Activated CD8-positive, alpha-beta memory T cell treated with anti-CD3 and anti-CD28 coated beads for 48 hours (primary cell): ENCODE measurements at regions not wholly inside any gene's neighbourhood (a gene's known extent, or its start where the extent isn't known, plus 50 kb on each side); places are given as distances from the start of the nearest gene placed in this dataset.
"Not testable (repeated sequence)": the region's sequence is repeated elsewhere in the genome, so short reads cannot be mapped to it uniquely, and the experiment has no call there.

Source experiments
- DNase-seq, 3 experiments: peaks; one replicate each; pipeline ENCODE4 v3.0.0-alpha.2; 2020; ENCODE audit warnings: low read depth in 2 of 3, low spot score in 2 of 3

- DNase-seq, result no peak
These were observed 114.5 kb upstream of the RBPJ start for GRCh38 chr4:26206339-26206738.

GRCh38 chr4:26206999-26207398, 113.8 kb upstream of the RBPJ start:
- DNase-seq, result no peak

DNA sequence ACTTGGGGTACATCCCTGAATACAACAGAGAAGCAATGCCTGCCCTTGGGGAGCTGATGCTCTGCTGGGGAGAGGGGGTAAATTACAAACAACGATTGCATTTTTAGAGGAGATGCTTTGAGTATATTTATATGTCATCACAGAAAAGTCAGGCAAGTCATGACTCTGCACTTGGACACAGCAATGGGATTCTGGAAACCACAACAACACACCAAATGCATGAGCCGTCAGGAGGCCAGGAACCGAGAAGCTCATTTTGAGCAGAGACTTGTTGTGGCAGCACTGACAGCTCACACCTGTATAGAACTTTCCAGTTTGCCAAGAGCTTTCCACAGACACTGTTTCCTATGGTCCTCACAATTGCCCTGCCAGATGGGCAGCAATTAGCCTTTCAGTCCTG, 113.2 kb upstream of the RBPJ start:
- no peak for DNase-seq

GRCh38 chr4:26208237-26208994, 112.4 kb upstream of the RBPJ start:
- no peak for DNase-seq

DNA sequence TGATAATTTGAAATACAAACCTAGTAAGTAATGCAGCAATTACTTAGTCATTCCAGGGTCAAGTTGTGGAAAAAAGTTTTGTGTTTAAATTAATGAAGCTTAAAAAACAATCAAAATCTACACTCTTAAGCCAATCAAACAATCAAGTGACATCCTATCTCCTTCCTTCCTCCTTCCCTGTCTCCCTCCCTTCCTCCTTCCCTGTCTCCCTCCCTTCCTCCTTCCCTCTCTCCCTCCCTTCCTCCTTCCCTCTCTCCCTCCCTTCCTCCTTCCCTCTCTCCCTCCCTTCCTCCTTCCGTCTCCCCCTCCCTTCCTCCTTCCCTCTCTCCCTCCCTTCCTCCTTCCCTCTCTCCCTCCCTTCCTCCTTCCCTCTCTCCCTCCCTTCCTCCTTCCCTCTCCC, 111.4 kb upstream of the RBPJ start:
- not testable (repeated sequence) for DNase-seq

GRCh38 chr4:26212528-26212927, 108.3 kb upstream of the RBPJ start:
- no peak for DNase-seq

DNA sequence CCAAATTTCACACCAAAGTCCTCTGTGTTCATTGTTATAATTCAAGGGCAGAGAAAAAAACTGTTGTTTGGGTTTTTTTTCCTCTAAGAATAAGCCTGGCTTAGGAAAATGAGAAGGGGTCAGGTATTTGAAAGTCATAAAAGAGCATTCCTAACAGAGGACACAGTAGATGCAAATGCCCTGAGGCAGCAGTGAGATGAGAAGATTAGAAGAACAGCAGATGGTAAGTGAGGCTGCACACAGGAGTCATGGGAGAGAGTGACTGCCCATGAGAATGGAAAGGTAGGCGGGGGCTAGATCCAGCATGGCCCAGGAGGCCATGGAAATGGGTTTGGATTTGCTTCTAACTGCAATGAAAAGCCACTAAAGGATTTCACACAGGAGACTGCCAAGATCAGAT, 107.5 kb upstream of the RBPJ start:
- DNase-seq, result no peak

DNA sequence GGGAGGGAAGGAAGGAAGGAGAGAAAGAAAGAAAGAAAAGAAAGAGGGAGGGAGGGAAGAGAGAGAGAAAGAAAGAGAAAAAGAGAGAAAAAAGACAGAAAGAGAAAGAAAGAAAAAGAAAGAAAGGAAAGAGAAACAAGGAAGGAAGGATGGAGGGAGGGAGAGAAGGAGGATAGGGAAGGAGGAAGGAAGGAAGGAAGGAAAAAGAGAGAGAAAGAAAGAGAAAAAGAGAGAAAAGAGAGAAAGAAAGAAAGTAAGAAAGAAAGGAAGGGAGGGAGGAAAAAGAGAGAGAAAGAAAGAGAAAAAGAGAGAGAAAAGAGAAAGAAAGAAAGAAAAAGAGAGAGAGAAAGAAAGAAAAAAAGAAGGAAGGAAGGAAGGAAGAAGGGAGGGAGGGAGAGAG, 105.8 kb upstream of the RBPJ start:
- DNase-seq, result no peak

GRCh38 chr4:26215725-26216124, 105.1 kb upstream of the RBPJ start:
- DNase-seq, result no peak

GRCh38 chr4:26217481-26217880, 103.3 kb upstream of the RBPJ start:
- no peak for DNase-seq

DNA sequence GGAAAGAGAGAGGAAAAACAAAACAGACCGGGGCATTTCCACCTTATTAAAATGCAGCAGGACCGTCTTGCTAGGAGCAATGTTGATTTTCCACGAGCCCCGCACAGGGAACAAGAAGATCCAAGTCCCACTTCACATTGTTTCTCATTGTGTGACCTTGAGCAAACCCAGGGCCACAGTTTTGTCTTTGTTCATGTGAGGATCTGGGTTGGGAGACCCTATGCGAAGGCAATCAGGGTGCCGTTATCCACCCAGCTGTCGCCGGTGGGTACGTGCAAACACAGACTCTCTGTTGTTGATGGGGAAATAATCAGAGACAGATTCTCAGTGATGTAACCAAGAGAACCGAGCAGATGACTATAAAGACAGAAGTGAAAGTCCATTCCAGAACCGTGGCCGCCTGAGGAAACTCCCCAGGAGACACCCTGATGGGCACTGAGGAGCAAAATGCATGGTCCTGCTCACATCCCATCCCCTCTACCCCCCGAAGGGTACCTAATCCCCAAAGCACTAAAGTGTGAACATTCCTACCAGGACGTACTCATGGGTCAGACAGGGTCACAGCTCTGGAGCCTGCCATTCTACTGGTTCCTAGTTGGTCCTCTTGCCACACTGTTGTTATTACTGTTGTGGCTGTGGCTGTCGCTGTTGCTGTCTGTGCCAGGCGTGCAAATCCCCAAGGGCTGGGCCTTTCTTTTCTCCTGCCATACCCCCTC, 102.7 kb upstream of the RBPJ start:
- no peak for DNase-seq

DNA sequence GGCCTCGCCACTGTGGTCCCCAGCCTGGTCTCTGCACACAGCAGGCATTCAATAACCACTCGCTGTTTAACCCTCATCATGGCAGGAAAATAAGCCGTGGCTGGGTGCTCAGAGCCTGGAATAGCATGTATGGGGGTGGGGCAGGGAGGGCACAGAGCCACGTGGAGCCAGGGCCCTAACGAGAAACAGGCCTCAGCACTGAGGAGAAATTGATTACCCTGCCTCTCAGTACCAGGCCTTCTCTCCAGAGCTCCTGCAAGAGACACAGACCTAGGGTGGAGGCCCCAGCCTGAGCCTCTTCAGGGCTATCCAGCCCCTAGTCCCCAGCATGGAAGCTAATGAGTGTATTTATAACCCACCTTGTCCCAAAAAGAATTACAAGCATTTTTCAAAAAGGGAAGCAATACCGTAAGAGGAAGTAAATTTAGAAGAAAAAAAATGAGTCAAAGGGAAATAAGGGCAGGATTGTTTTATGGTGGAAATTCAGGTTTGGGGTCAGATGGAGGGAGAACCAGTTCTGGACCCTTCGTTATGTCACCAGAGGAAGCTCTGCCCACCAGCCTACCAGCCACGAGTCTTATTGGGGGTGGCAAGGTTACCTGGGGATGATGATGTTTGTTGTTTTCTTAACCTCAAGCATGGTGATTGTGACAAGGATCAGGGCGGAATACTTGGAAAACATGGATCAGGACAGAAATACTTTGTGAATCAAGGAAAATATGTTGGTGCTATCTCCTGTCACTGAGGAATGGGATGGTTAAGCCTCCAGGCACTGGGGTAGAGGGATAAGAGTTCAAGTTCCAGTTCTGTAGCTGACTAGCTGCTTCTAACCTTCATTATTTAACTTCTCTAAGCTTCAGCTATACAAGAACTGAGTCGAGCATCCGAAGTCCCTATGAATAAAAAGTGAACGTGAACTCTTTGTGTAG, 101.9 kb upstream of the RBPJ start:
- DNase-seq, result no peak

DNA sequence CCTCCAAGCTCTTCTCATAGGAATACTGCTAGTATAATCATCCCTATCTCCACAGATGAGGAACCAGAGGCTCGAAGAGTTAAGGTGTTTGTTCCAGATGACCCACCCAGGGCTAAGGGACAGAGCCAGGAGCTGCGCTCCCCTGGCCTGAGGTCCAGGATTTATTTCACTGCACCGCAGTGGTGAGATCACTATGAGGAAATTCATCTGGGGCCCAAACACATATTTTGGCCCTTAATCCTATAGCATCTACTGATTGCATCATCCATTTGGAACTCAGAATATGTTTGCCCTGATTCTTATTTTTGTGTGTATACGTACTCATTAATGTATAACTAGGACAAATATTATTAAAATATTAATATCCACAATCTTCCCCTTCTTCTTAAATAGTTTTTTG, 100.1 kb upstream of the RBPJ start:
- no peak for DNase-seq

GRCh38 chr4:26223155-26223554, 97.7 kb upstream of the RBPJ start:
- no peak for DNase-seq

DNA sequence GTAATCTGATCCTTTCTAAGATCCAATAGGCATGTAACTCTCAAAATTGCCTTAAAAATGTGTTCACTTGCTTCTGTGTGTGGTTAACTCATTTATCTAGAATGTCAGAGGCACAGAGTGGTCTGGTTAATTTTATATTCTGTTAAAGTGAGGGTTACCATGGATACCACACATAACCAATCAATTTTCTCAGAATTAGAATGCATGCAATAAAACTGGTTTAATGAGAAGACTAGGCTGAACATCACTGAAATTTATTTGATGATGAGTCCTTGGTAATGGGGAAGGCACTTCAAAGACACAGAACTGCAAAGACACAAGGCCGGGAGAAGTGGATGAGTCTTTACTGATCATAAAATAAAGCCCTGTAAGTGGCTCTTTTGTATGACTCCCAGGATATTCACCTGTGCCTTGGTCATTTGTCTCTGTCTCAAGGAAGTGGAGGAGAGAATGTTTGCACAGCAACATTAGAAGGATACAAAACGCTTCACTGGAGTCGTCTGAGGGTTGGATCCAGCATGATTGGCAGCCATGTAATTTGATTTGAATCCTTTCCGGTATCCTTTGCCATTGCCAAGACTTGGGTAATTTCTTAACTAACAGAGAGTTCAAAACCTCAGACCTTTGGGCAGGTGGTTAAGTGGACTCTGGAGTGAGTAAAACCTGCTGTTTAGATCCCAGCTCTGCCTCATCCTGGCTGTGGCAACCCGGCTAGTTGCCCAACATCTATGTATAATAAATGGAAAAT, 94.0 kb upstream of the RBPJ start:
- no peak for DNase-seq

DNA sequence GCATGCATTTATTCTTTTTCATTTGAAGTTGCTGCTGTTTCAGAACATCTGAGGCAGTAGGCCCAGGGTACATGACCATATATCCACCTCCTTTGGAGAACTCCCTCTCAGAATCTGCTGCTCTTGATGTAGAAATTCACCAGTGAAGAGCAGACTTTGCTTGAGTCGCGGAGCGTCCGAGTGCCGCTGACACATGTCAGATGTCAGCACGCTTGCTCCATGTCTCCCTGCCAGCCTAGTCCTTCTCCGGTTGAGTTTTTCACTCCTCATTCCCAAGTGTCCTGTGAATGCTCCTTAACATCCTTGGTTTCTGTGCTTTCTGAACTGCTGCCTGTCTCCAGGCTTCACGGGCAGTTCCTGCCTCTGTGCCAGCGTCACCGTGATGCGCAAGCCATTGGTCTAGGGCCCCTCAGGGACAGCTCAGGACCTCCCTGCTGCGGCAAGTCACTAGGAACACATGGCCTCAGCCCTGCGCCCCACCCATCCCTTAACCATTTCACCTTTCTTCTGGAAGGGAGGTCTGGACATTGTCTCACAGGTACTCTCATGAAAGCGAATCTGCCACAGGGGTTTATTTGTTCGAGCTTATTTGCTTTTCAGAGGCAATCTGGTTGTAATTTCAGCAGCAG, 93.1 kb upstream of the RBPJ start:
- no peak for DNase-seq

DNA sequence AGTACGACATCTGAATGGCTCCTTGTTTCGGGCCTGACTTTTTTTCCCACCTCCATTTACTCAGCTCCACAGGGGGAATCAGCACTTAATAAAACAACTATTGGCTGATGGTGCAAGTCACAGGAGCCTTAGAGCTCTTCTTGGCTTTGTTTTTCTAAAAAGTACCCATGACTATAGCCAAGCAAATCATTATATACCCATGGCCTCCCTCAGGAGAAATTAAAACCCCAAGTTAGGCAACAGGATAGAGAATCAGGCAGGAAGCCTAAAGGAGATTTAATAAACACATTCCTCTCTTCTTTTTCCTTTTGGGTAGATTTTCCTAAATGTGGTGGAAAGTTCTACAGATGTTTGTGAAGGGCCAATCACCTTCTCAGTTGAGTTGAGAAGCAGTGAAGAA, 91.9 kb upstream of the RBPJ start:
- no peak for DNase-seq

- DNase-seq, result no peak
These were observed 90.8 kb upstream of the RBPJ start for GRCh38 chr4:26229974-26230373.

- no peak for DNase-seq
These were observed 87.5 kb upstream of the RBPJ start for GRCh38 chr4:26233350-26233749.

GRCh38 chr4:26235500-26235899, 85.3 kb upstream of the RBPJ start:
- DNase-seq, result no peak

DNA sequence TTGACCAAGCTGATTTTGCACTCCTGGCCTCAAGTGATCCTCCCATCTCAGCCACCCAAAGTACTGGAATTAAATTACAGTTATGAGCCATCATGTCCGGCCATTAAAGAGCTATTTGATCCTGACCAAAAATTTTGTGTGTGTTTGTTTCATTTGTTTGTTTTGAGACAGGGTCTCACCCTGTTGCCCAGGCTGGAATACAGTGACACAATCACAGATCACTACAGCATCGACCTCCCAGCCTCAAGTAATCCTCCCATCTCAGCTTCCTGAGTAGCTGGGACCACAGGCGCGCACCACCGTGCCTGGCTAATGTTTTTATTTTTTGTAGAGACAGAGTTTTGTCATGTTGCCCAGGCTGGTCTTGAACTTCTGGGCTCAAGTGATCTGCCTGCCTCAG, 82.9 kb upstream of the RBPJ start:
- DNase-seq, result no peak
